Suprapubic skin (tissue), 4 donors: ENCODE measurements at regions not wholly inside any gene's neighbourhood (a gene's known extent, or its start where the extent isn't known, plus 50 kb on each side); places are given as distances from the start of the nearest gene placed in this dataset.

Experiments used
- CTCF ChIP-seq, 2 donors: fragments of 200-600 bp in 1 of 2; fragments of 450-650 bp in 1 of 2; sonication (generic) in 1 of 2; IDR thresholded peaks; one replicate each; pipeline ENCODE4 v1.5.1; 2016 to 2019; ENCODE audit warnings: antibody characterized with exemption in 2 of 2, mild to moderate bottlenecking in 1 of 2, moderate library complexity in 1 of 2
- POLR2A ChIP-seq, 2 donors: fragments of 450-650 bp; IDR thresholded peaks; one replicate each; pipeline ENCODE4 v1.6.1; 2017; ENCODE audit warnings: antibody characterized with exemption in 2 of 2, mild to moderate bottlenecking in 2 of 2, moderate library complexity in 2 of 2
- POLR2AphosphoS5 ChIP-seq, 3 donors: sonication (generic); formaldehyde crosslinking; IDR thresholded peaks; one replicate each; pipeline ENCODE4 v1.6.1; 2017; ENCODE audit warnings: antibody characterized with exemption in 3 of 3

GRCh38 chr6:37106982-37107491 lies 62.9 kb upstream of the PIM1 start:
- TF ChIP-seq CTCF (IDR thresholded peaks at IDR 0.05): no peak
- TF ChIP-seq POLR2AphosphoS5 (IDR thresholded peaks at IDR 0.05): no peak
- no peak for TF ChIP-seq POLR2A (IDR thresholded peaks at IDR 0.05)
